K562 (cell line): ENCODE measurements at regions not wholly inside any gene's neighbourhood (a gene's known extent, or its start where the extent isn't known, plus 50 kb on each side); places are given as distances from the start of the nearest gene placed in this dataset.
"Not testable (repeated sequence)": the region's sequence is repeated elsewhere in the genome, so short reads cannot be mapped to it uniquely, and the experiment has no call there.

Experiments used
- ATAC-seq: fragments of 200-7000 bp; cut with Tn5 transposase; 3 replicates; pipeline ENCODE4 v1.9.1; 2020; ENCODE audit warnings: moderate library complexity
- BruUV-seq: library from RNA; stranded (reverse); fragments of 400-500 nt; replicated peaks from 2 replicates; lab custom pipeline; 2021; lab: Mats Ljungman, UMichigan
- CTCF ChIA-PET: fragments of 300-600 bp; formaldehyde crosslinking; extraction: SDS; loops from one replicate; lab custom pipeline; 2021; ENCODE audit warnings: low intra/inter-chr PET ratio; lab: Yijun Ruan, JAX
- POLR2A ChIA-PET: fragments of 300-600, 350-650 bp; sonication (Branson Sonifier 250); formaldehyde crosslinking; extraction: SDS; loops from one replicate; lab custom pipeline; 2021; ENCODE audit warnings: antibody characterized with exemption, inconsistent platforms; lab: Yijun Ruan, JAX
- DNase-seq, 4 experiments: peaks; one replicate each; pipeline versions ENCODE4 v3.0.0 to v3.0.0-alpha.2; 2011 to 2018; ENCODE audit warnings: low spot score in 3 of 4, mixed read lengths in 3 of 4; ENCODE audit errors: extremely low read depth in 1 of 4
- FAIRE-seq: peaks from 2 replicates; lab custom pipeline; 2011; peaks lifted over from hg19 to GRCh38; lab: Jason Lieb, UNC
- H2AFZ ChIP-seq: 2 replicates; pipeline ENCODE4 v1.6.0; 2011; ENCODE audit warnings: low read depth, low read length, control low read depth, inconsistent platforms
- H3K27ac ChIP-seq: fragments of 200-600 bp; 3 replicates; pipeline ENCODE4 v1.8.0; 2011; ENCODE audit warnings: low read depth, mild to moderate bottlenecking, control low read depth, inconsistent platforms, low read length, moderate library complexity, mixed read lengths; ENCODE audit errors: extremely low read depth
- H3K27me3 ChIP-seq, 2 experiments: fragments of 300-600 bp in 1 of 2; 2 replicates in 1 of 2; 3 replicates in 1 of 2; pipeline versions ENCODE4 v1.6.0 to v1.8.0; 2011; ENCODE audit warnings: inconsistent platforms in 2 of 2, low read length in 2 of 2, mild to moderate bottlenecking in 1 of 2, mixed read lengths in 1 of 2, moderate library complexity in 1 of 2; ENCODE audit not compliant: control insufficient read depth in 2 of 2, insufficient read depth in 2 of 2
- H3K36me3 ChIP-seq: fragments of 300-600 bp; 3 replicates; pipeline ENCODE4 v1.8.0; 2011; ENCODE audit warnings: mild to moderate bottlenecking, low read length, inconsistent platforms; ENCODE audit not compliant: control insufficient read depth, insufficient read depth
- H3K4me1 ChIP-seq, 2 experiments: fragments of 200-600 bp in 1 of 2; replicated peaks in 1 of 2; 2 replicates in 1 of 2; 3 replicates in 1 of 2; pipeline versions ENCODE4 v1.5.1 to v1.8.0; 2011; ENCODE audit warnings: inconsistent platforms in 2 of 2, low read length in 2 of 2, mild to moderate bottlenecking in 1 of 2, mixed read lengths in 1 of 2, moderate library complexity in 1 of 2; ENCODE audit not compliant: control insufficient read depth in 2 of 2, insufficient read depth in 2 of 2
- H3K4me2 ChIP-seq: 2 replicates; pipeline ENCODE4 v1.6.1; 2011; ENCODE audit warnings: low read length, control low read depth, inconsistent platforms, mixed read lengths; ENCODE audit not compliant: insufficient read depth
- H3K4me3 ChIP-seq: fragments of 200-600 bp; sonication (generic), shearing (Covaris generic); 2 replicates; pipeline ENCODE4 v1.5.1; 2016; ENCODE audit warnings: control low read depth, inconsistent platforms
- H3K79me2 ChIP-seq: fragments of 200-600 bp; 3 replicates; pipeline ENCODE4 v1.8.0; 2011; ENCODE audit warnings: low read length, inconsistent platforms; ENCODE audit not compliant: control insufficient read depth, insufficient read depth
- H3K9ac ChIP-seq, 2 experiments: 2 replicates each; pipeline versions ENCODE4 v1.6.0 to v1.6.1; 2011; ENCODE audit warnings: low read depth in 2 of 2, low read length in 2 of 2, control low read depth in 1 of 2, inconsistent platforms in 1 of 2, mild to moderate bottlenecking in 1 of 2, mixed read lengths in 1 of 2; ENCODE audit not compliant: insufficient read depth in 1 of 2
- H3K9me1 ChIP-seq: one replicate; pipeline ENCODE4 v1.6.0; 2011; ENCODE audit warnings: inconsistent platforms, mild to moderate bottlenecking, low read length, moderate library complexity; ENCODE audit not compliant: control insufficient read depth, insufficient read depth
- H3K9me3 ChIP-seq: replicated peaks from 2 replicates; pipeline ENCODE4 v1.5.1; 2011; ENCODE audit warnings: low read depth, low read length, inconsistent platforms; ENCODE audit not compliant: control insufficient read depth, insufficient read depth
- H4K20me1 ChIP-seq: replicated peaks from 2 replicates; pipeline ENCODE4 v1.6.1; 2011; ENCODE audit warnings: low read length, inconsistent platforms, mixed read lengths; ENCODE audit not compliant: control insufficient read depth, insufficient read depth
- ESRRA ChIP-seq: fragments of 450-650 bp; IDR thresholded peaks from 2 replicates; pipeline ENCODE4 v1.6.1; 2014; ENCODE audit warnings: low read depth, mild to moderate bottlenecking, moderate library complexity, borderline replicate concordance
- PHF8 ChIP-seq: fragments of 200-600 bp; sonication (generic); IDR thresholded peaks from 2 replicates; pipeline ENCODE4 v1.6.1; 2012; ENCODE audit warnings: mixed run types, mild to moderate bottlenecking, inconsistent platforms, low read length, moderate library complexity, borderline replicate concordance
- WGBS: fragments of 100-300 bp; shearing (Covaris generic); methylation state at CpG from one replicate; pipeline ENCODE4 v1.1.6; 2016; ENCODE audit warnings: low coverage, mixed read lengths; ENCODE audit not compliant: insufficient coverage; ENCODE audit errors: missing lambda C conversion rate; 5-methylcytosine and 5-hydroxymethylcytosine counted together
- in situ Hi-C: fragments of 300-500 bp; cut with MboI; formaldehyde crosslinking; loops from 4 replicates; pipeline ENCODE4 v1.15.0; 2018; ENCODE audit warnings: inconsistent platforms, mixed read lengths
- intact Hi-C: fragments of 100-400 bp; cut with micrococcal nuclease; formaldehyde crosslinking; loops from 2 replicates; pipeline ENCODE4 v1.14.2; 2022
- TF ChIP-seq, protein P1 (sequence below): fragments of 250-450 bp; sonication (Bioruptor Pico); IDR thresholded peaks from 2 replicates; pipeline ENCODE4 v1.5.0; 2021

DNA sequence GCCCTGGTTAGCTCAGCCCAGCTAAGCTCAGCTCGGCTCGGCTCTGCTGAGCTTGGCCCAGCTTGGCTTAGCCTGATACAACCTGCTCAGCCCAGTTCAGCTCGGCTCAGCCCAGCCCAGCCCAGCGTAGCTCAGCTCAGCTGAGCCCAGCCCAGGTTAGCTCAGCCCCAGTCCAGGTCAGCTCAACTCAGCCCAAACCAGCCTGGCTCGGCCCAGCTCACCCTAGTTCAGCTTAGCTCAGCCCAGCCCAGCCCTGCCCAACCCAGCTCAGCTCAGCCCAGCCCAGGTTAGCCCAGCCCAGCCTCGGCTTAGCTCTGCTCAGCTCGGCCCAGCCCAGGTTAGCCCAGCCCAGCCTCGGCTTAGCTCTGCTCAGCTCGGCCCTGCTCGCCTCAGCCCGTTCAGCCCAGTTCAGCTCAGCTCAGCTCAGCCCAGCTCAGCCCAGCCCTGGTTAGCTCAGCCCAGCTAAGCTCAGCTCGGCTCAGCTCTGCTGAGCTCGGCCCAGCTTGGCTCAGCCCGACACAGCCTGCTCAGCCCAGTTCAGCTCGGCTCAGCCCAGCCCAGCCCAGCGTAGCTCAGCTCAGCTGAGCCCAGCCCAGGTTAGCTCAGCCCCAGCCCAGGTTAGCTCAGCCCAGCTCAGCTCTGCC lies 332.8 kb downstream of the TMEM121 start:
- H3K9me3 ChIP-seq, H3K4me1 ChIP-seq, H3K4me2 ChIP-seq, H3K9me1 ChIP-seq, CTCF ChIA-PET, H3K9ac ChIP-seq, H3K27ac ChIP-seq, FAIRE-seq, H3K79me2 ChIP-seq, H2AFZ ChIP-seq, in situ Hi-C loops, DNase-seq, H3K4me3 ChIP-seq, ATAC-seq, intact Hi-C loops, BruUV-seq, H3K36me3 ChIP-seq, H4K20me1 ChIP-seq: not testable (repeated sequence)
- WGBS = 3% methylated on average over 7 of the region's 16 CpGs
- peaks cover 3 to 19% of the 10 kb centered on the region in 2 experiments; a peak in 3 of 5 replicates for H3K27me3 ChIP-seq
- POLR2A ChIA-PET = interaction anchor here (0.6 to 1.4 kb wide), 2 partner anchors 12 to 64 kb away, joined by 3 read pairs; no protein-coding TSS in a partner anchor

DNA sequence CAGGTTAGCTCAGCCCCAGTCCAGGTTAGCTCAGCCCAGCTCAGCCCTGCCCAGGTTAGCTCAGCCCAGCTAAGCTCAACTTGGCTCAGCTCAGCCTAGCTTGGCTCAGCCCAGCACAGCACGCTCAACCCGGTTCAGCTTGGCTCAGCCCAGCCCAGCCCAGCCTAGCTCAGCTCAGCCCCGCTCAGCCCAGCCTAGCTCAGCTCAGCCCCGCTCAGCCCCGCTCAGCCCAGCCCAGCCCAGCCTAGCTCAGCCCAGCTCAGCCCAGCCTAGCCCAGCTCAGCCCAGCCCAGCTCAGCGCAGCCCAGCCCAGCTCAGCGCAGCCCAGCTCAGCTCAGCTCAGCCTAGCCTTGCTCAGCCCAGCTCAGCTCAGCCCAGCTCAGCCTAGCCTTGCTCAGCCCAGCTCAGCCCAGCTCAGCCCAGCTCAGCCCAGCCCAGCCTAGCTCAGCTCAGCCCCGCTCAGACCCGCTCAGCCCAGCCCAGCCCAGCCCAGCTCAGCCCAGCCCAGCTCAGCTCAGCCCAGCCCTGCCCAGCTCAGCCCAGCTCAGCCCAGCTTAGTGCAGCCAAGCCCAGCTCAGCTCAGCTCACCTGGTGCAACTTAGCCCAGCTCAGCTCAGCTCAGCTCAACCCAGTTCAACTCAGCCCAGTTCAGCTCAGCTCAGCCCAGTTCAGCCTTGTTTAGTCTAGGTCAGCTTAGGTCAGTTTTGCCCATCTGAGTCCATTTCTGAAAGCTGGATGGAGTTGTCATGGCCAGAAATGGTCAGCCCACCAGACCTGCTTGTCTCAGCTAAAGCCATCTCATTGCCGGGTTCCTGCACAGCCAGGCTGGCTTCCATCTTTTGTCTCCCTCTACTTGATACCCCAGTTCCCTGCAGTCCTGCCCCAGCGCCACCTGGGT lies 333.6 kb downstream of the TMEM121 start:
- Histone ChIP-seq H2AFZ (no peak overlapping the region), H3K9me3 (no peaks in the 10 kb centered on the region), H4K20me1 (no peaks in the 10 kb centered on the region), H3K4me3 (no peak overlapping the region), H3K27me3 (peaks cover 3 to 17% of the 10 kb centered on the region in 2 experiments; a peak in 3 of 5 replicates), H3K4me1 (no peaks in the 10 kb centered on the region), H3K79me2 (no peaks in the 10 kb centered on the region), H3K9me1 (no peaks in the 10 kb centered on the region), H3K4me2 (no peak overlapping the region), H3K27ac (no peak overlapping the region), H3K36me3 (no peaks in the 10 kb centered on the region), H3K9ac (no peak overlapping the region)
- 0% methylated on average over 2 of the region's 11 CpGs for WGBS
- intact Hi-C loops = no loop called here
- DNase-seq (no peak), FAIRE-seq (no peak), ATAC-seq (no peak)
- in situ Hi-C loops = no loop called here
- no TSS peak for BruUV-seq
- TF ChIP-seq ESRRA = no peak
- no peak for TF ChIP-seq PHF8
- TF ChIP-seq, protein P1, sequence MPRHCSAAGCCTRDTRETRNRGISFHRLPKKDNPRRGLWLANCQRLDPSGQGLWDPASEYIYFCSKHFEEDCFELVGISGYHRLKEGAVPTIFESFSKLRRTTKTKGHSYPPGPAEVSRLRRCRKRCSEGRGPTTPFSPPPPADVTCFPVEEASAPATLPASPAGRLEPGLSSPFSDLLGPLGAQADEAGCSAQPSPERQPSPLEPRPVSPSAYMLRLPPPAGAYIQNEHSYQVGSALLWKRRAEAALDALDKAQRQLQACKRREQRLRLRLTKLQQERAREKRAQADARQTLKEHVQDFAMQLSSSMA = no peak
- ChIA-PET CTCF (no interaction called here), POLR2A (no interaction called here)
